HG02970 (cell line): ENCODE measurements at regions not wholly inside any gene's neighbourhood (a gene's known extent, or its start where the extent isn't known, plus 50 kb on each side); places are given as distances from the start of the nearest gene placed in this dataset.
"Not testable (repeated sequence)": the region's sequence is repeated elsewhere in the genome, so short reads cannot be mapped to it uniquely, and the experiment has no call there.

ENCODE experiments used
- ATAC-seq: cut with Tn5 transposase; IDR thresholded peaks from one replicate; pipeline ENCODE4 v1.9.1; 2021; ENCODE audit warnings: mild to moderate bottlenecking, moderate library complexity, moderate number of reproducible peaks; ENCODE audit not compliant: unreplicated experiment, low FRiP score

- ATAC-seq, result no peak
Measured at GRCh38 chr5:13356226-13356625, 588.3 kb downstream of the DNAH5 start.

GRCh38 chr5:13354611-13355010 is 589.9 kb downstream of the DNAH5 start:
- no peak for ATAC-seq

- ATAC-seq, result no peak
Measured at GRCh38 chr5:13350767-13351166, 593.7 kb downstream of the DNAH5 start.

DNA sequence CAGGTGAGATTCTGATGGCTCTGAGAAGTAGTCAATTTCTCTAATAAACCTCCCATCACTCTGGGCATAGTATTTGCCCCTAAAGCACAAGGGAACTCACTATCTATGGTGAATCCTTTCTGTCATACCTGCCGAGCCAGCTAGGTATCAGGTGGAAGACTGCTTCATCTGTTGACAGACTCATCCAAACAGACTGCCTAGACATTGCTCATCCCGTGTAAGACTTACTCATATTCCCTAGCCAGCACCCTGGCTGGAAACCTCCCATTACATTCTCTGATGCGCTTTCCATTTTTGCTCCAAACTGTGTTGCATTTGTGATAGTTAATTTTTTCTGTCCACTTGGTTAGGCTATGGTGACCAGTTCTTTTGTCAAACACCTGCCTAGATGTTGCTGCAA is 595.9 kb downstream of the DNAH5 start:
- ATAC-seq, result no peak

DNA sequence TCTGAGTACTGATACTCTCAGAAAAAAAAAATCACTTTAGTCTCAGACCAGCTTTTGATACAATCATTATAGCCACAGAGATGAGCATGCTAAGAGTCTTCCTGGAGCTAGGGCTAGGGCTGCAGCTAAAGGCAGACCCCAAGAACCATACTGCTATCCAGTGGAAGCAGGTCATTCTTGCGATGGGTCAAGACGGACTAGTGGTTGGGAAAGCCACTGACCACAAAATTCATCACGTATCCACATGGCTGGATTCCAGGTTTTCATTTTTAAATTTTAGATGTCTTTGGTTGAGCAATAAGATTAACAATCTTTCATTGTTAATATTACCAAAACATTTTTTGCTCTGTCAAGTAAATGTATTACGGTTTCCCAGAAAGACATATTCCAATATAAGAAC is 598.1 kb downstream of the DNAH5 start:
- no peak for ATAC-seq

DNA sequence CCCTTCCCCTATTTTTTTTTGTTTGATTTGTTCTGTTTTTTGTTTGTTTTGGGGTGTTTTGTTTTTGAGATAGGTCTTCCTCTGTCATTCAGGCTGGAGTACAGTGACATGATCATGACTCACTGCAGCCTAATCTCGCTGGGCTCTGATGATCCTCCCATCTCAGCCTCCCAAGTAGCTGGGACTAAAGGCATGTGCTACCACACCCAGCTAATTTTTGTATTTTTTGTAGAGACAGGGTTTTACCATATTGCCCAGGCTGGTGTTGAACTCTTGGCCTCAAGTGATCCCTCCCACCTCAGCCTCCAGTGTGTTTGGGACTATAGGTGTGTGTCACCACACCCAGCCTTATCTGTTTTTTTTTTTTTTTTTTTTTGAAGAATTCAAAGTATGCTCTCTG is 605.4 kb downstream of the DNAH5 start:
- ATAC-seq, result no peak

DNA sequence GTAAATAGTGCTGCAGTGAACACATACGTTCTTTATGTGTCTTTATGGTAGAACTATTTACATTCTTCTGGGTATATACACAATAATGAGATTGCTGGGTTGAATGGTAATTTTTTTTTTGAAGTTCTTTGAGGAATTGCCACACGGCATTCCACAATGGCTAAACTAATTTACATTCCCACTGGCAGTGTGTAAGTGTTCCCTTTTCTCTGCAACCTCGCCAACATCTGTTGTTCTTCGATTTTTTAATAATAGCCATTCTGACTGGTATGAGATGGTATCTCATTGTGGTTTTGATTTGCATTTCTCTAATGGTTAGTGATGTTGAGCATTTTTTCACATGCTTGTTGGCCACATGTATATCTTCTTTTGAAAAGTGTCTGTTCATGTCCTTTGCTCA is 609.5 kb downstream of the DNAH5 start:
- not testable (repeated sequence) for ATAC-seq

DNA sequence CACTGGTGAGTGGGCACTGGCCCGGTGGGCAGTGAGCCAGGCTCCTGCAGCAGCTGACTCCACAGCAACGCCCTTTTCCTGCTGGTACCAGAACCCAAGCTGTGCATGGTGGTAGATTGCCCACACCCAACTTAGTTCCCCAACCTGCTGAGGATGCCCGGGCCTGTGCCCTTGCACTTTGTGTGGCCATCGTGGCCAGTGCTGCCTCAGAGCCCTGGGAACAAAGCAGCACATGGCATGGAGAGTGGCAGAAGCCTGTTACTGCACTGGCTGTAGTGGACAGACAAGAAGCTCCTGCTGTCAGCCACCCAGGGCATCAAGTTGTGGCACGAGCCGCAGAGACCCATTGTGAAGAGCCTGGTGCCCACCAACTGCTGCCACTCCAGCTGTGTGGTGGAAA is 612.9 kb downstream of the DNAH5 start:
- no peak for ATAC-seq

DNA sequence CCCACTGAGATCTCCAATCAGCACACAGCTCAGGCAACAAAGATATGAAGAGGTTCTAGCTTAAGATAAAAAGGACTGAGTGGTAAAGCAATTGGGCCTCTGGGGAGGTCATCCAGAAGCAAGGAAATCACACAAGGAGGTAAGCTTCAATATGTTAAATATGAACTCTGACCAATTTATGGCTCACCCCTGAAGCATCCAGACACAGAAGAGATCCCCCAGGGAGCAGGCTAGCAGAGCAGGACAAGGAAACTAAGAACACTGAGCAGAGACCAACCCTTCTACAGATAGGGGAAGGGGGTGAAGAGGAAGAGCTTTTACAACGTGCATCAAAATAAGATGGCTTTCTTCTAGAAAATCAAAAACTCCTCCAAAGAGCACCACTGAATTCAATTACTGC is 616.2 kb downstream of the DNAH5 start:
- no peak for ATAC-seq

- no peak for ATAC-seq
Measured at GRCh38 chr5:13325765-13326164, 618.7 kb downstream of the DNAH5 start.

DNA sequence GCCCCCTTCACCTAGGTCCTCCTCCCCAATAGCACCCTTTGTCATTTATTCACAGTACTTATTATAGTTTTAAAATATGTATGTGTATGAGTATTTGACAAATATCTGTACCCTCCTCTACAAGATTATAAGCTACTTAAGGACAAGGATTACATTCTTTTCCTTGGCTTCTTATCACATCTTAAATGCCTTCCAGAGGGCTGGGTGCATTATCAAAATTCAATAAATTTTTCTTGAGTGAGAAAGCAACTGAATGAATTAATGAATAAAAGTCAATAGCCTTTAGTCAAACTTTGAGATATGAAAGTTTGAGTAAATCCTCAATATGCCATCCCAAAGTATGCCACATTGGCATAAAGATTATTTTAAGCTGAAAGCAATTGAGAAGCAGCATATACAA is 621.7 kb downstream of the DNAH5 start:
- ATAC-seq, result no peak

GRCh38 chr5:13317654-13318053 is 626.8 kb downstream of the DNAH5 start:
- ATAC-seq, result no peak

DNA sequence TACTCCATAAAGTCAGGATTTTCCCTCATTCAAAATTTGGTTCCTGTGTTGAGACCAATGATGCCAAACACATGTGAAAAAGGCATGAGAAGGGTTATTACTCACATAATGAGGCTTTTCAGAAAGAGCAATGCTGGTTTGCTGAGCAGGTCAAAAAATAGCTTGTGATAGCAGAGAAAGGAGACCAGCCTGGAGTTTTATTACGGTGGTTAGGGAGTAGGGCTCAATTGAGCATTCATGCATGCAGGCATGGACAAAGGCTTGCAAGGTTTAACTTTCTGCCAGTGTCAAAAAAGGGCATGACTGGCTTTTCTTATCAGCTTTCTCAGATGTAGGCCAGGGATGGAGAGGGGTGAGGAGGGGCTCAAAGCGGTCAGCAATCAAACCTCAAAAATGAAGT is 628.3 kb downstream of the DNAH5 start:
- no peak for ATAC-seq

DNA sequence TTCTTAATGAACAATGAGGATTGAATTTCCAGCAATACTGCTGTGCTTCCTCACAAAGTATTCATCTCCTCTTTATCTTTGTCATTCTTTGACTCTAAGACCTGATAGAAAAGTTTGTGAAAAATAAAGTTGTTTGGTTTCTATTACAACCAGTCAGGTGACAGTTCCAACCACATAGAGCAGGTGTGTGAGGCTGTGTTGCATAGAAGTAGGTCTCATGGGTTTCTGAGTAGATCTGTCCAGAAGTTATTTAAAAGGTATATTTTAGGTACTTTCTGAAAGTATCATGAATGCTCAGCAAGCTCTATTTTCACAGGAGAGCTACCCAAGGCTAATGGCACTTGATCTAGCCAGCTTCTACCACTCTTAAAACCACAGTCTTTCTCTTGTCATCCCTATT is 637.0 kb downstream of the DNAH5 start:
- ATAC-seq, result no peak

- ATAC-seq, result no peak
Measured at GRCh38 chr5:13303445-13303844, 641.0 kb downstream of the DNAH5 start.

GRCh38 chr5:13278811-13279210 is 665.7 kb downstream of the DNAH5 start:
- ATAC-seq, result no peak

DNA sequence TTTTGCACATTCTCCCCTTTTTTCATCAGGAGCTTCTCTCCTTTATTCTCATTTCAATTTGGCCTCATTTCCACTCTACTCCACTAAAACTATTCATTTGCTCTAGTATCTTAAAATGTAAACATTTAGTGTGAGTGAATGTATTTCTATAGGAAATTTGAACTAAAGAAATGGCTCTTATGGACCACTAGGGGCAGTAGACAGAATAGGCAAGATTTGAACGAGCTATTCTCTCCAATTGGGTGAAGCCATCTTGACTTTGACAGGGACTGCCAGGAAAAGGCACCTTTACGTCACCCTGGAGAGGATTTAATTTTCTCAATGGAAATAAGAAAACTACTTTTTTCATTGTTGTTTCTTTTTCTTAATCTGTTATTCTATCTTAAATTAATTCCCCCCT is 666.3 kb downstream of the DNAH5 start:
- no peak for ATAC-seq

- no peak for ATAC-seq
Measured at GRCh38 chr5:13276156-13276555, 668.3 kb downstream of the DNAH5 start.

- ATAC-seq, result no peak
Measured at GRCh38 chr5:13263701-13264100, 680.8 kb downstream of the DNAH5 start.

- ATAC-seq, result no peak
Measured at GRCh38 chr5:13253111-13253510, 691.4 kb downstream of the DNAH5 start.

DNA sequence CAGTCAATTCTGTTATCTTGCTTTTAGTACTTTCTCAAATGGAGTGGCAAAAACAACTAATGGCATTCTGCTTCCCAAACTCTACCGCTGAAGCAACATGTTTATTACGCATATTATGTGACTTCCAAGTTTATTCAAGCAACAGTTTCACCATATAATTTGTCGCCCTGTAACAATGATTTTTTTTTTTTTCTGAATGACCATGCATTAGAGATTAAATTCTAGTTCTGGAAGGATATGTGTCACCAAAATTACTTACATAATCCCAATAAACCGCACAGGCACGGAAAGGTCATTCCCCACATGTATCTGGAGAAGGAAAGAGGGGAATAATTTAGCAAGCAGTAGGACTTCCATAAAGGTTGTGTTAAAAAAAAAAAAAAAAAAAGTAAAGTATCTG is 691.8 kb downstream of the DNAH5 start:
- no peak for ATAC-seq

DNA sequence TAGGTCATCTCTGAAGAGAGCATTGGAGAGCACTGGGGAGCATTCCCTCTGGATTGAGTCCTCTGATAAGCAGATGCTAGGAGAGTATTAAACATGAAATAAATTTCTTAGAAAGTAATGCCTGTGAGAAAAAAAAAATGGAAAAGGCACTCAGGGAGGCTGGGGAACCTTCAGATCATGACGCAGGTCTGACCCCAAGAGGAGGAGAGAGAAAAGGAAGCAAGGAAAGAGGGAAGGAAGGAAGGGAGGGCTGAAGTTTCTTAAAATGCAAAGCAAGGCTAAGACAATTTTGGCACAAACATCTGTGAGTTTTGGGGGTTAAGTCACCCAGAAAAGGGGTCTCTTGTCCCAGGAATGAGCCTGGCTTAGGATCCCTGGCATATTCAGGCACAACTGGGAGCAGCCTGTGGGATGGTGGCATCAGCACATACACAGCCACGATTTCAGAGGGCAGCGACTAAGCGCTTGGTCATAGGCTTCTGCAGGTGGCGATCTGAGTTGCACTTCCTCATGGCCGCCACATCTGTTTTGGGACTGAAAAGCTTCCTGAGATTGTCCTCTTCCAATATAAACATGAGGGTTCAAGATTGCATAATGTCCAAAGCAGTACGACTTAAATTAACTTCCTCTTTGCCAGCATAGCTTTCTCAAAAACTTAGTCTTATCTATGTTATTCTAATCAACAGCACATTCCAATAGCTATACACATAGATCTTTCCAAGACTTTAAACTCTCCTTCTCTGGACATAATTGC is 692.7 kb downstream of the DNAH5 start:
- no peak for ATAC-seq
